ENCODE measurements at regions not wholly inside any gene's neighbourhood (a gene's known extent, or its start where the extent isn't known, plus 50 kb on each side); places are given as distances from the start of the nearest gene placed in this dataset.

DNA sequence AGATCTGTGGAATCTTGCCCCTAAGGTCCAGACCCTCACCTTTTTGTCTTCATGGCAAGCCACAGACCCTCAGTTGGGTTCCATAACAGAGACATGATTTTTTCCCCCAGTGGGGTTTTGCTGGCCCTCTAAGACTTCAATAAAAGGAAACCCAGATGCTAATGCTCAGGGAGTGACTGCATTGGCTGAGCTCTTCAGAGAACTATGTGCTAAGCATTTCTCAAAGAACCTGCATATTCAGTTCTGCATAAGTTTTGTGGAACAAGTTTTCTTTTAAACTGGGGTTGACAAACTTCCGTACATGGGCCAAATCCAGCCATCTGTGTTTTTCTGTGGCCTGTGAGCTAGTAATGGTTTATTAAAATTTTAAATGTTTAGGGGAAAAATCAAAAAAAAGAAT is 159.8 kb upstream of the GDNF start:
- TF ChIP-seq, protein P1, sequence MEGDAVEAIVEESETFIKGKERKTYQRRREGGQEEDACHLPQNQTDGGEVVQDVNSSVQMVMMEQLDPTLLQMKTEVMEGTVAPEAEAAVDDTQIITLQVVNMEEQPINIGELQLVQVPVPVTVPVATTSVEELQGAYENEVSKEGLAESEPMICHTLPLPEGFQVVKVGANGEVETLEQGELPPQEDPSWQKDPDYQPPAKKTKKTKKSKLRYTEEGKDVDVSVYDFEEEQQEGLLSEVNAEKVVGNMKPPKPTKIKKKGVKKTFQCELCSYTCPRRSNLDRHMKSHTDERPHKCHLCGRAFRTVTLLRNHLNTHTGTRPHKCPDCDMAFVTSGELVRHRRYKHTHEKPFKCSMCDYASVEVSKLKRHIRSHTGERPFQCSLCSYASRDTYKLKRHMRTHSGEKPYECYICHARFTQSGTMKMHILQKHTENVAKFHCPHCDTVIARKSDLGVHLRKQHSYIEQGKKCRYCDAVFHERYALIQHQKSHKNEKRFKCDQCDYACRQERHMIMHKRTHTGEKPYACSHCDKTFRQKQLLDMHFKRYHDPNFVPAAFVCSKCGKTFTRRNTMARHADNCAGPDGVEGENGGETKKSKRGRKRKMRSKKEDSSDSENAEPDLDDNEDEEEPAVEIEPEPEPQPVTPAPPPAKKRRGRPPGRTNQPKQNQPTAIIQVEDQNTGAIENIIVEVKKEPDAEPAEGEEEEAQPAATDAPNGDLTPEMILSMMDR (conservative IDR thresholded peaks at IDR 0.05; ENCODE audit: low read length): no peak
- no peak for TF ChIP-seq EZH2phosphoT487 (IDR thresholded peaks at IDR 0.05; ENCODE audit: borderline replicate concordance, low read depth, low read length)

All from OCI-LY7 (cell line).